Adrenal gland (tissue), 5 donors: ENCODE measurements at regions not wholly inside any gene's neighbourhood (a gene's known extent, or its start where the extent isn't known, plus 50 kb on each side); places are given as distances from the start of the nearest gene placed in this dataset.

Experiments used
- POLR2A ChIP-seq, 2 donors: fragments of 450-650 bp; IDR thresholded peaks; one replicate each; pipeline ENCODE4 v1.6.1; 2017; ENCODE audit warnings: antibody characterized with exemption in 2 of 2, mild to moderate bottlenecking in 2 of 2, moderate library complexity in 1 of 2
- TF ChIP-seq, protein P1 (sequence below), 6 experiments: fragments of 450-650 bp in 4 of 6; fragments of 200-600 bp in 2 of 6; sonication (generic) in 1 of 6; IDR thresholded peaks; 1 replicate in 5 of 6; 2 replicates in 1 of 6; pipeline versions ENCODE4 v1.5.1 to v1.8.0; 2016 to 2021; ENCODE audit warnings: antibody characterized with exemption in 6 of 6, mild to moderate bottlenecking in 2 of 6, moderate library complexity in 1 of 6
- donor health status: DM: no; HTN: no; CAD: no.

DNA sequence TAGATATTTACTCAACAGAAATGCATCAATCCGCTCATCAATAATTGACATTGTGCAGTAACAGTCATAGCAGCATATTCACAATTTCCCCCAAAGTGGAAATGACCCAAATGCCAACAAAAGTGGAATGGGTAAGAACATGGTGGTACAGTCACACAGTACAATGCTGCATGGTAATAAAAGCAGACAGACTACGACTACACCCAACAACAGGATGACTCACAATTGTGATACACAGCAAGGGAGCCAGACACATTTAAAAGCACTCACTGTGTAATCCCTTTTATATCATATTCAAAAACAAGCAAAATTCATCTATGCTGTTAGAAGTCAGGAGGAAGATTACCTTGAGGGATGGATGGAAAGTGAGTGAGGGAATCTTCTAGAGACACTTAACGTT is 76.5 kb upstream of the NUDT7 start:
- TF ChIP-seq, protein P1, sequence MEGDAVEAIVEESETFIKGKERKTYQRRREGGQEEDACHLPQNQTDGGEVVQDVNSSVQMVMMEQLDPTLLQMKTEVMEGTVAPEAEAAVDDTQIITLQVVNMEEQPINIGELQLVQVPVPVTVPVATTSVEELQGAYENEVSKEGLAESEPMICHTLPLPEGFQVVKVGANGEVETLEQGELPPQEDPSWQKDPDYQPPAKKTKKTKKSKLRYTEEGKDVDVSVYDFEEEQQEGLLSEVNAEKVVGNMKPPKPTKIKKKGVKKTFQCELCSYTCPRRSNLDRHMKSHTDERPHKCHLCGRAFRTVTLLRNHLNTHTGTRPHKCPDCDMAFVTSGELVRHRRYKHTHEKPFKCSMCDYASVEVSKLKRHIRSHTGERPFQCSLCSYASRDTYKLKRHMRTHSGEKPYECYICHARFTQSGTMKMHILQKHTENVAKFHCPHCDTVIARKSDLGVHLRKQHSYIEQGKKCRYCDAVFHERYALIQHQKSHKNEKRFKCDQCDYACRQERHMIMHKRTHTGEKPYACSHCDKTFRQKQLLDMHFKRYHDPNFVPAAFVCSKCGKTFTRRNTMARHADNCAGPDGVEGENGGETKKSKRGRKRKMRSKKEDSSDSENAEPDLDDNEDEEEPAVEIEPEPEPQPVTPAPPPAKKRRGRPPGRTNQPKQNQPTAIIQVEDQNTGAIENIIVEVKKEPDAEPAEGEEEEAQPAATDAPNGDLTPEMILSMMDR (IDR thresholded peaks at IDR 0.05) = no peak
- TF ChIP-seq POLR2A (IDR thresholded peaks at IDR 0.05) = no peak
